Immature natural killer cell (primary cell): ENCODE measurements at regions not wholly inside any gene's neighbourhood (a gene's known extent, or its start where the extent isn't known, plus 50 kb on each side); places are given as distances from the start of the nearest gene placed in this dataset.

ENCODE experiments used
- DNase-seq, 3 donors: peaks; one replicate each; pipeline ENCODE4 v3.0.0; 2022; ENCODE audit warnings: mixed read lengths in 1 of 3
- H3K27ac Mint-ChIP-seq, 6 donors: one replicate each; pipeline ENCODE4 v1.8.0; 2020; ENCODE audit warnings: mixed read lengths in 6 of 6, mild to moderate bottlenecking in 5 of 6, inconsistent platforms in 4 of 6, moderate library complexity in 3 of 6
- H3K27me3 Mint-ChIP-seq, 3 donors: one replicate each; pipeline ENCODE4 v1.8.0; 2020 to 2021; ENCODE audit warnings: low read depth in 3 of 3, mild to moderate bottlenecking in 3 of 3, mixed read lengths in 3 of 3, moderate library complexity in 3 of 3, inconsistent platforms in 1 of 3
- H3K36me3 Mint-ChIP-seq, 3 donors: one replicate each; pipeline ENCODE4 v1.8.0; 2020; ENCODE audit warnings: mixed read lengths in 3 of 3, inconsistent platforms in 2 of 3, mild to moderate bottlenecking in 2 of 3
- H3K4me1 Mint-ChIP-seq, 2 donors: one replicate each; pipeline ENCODE4 v1.8.0; 2020; ENCODE audit warnings: inconsistent platforms in 2 of 2, mild to moderate bottlenecking in 2 of 2, mixed read lengths in 2 of 2, moderate library complexity in 1 of 2
- H3K4me3 Mint-ChIP-seq, 5 donors: one replicate each; pipeline ENCODE4 v1.8.0; 2020; ENCODE audit warnings: mild to moderate bottlenecking in 5 of 5, mixed read lengths in 5 of 5, inconsistent platforms in 3 of 5, moderate library complexity in 3 of 5
- H3K9me3 Mint-ChIP-seq, 6 donors: one replicate each; pipeline ENCODE4 v1.8.0; 2020; ENCODE audit warnings: mild to moderate bottlenecking in 6 of 6, mixed read lengths in 6 of 6, inconsistent platforms in 4 of 6, moderate library complexity in 3 of 6

- DNase-seq: no peak
- no peaks in the 10 kb centered on the region for H3K4me1 Mint-ChIP-seq
- H3K27ac Mint-ChIP-seq: no peak overlapping the region
- H3K9me3 Mint-ChIP-seq: peaks cover 4 to 27% (median 7%) of the 10 kb centered on the region in 6 donors
- no peaks in the 10 kb centered on the region for H3K36me3 Mint-ChIP-seq
- no peaks in the 10 kb centered on the region for H3K27me3 Mint-ChIP-seq
- no peak overlapping the region for H3K4me3 Mint-ChIP-seq
Measured at GRCh38 chr2:35339211-35339610, 1016.4 kb upstream of the CRIM1 start.

GRCh38 chr2:35337922-35338321 is 1017.7 kb upstream of the CRIM1 start:
- DNase-seq: no peak
- peaks cover 4 to 27% (median 8%) of the 10 kb centered on the region in 6 donors for H3K9me3 Mint-ChIP-seq
- no peak overlapping the region for H3K27ac Mint-ChIP-seq
- no peaks in the 10 kb centered on the region for H3K27me3 Mint-ChIP-seq
- no peaks in the 10 kb centered on the region for H3K36me3 Mint-ChIP-seq
- H3K4me1 Mint-ChIP-seq: no peaks in the 10 kb centered on the region
- H3K4me3 Mint-ChIP-seq: no peak overlapping the region

GRCh38 chr2:35314049-35314448 is 1041.5 kb upstream of the CRIM1 start:
- no peak overlapping the region for H3K4me3 Mint-ChIP-seq
- H3K4me1 Mint-ChIP-seq: no peaks in the 10 kb centered on the region
- H3K27ac Mint-ChIP-seq: no peak overlapping the region
- peaks cover 0 to 13% (median 3%) of the 10 kb centered on the region in 6 donors for H3K9me3 Mint-ChIP-seq
- no peaks in the 10 kb centered on the region for H3K27me3 Mint-ChIP-seq
- H3K36me3 Mint-ChIP-seq: no peaks in the 10 kb centered on the region
- DNase-seq: no peak

- Mint-ChIP-seq H3K4me1 (no peaks in the 10 kb centered on the region), H3K9me3 (peaks cover under 1 to 8% (median 3%) of the 10 kb centered on the region in 6 donors), H3K36me3 (no peaks in the 10 kb centered on the region), H3K27me3 (peaks cover 0 to 1% (median 0%) of the 10 kb centered on the region in 3 donors), H3K27ac (no peak overlapping the region), H3K4me3 (no peak overlapping the region)
- no peak for DNase-seq
Measured at GRCh38 chr2:35301369-35301768, 1054.2 kb upstream of the CRIM1 start.

- no peaks in the 10 kb centered on the region for H3K4me1 Mint-ChIP-seq
- peaks cover 3 to 17% (median 9%) of the 10 kb centered on the region in 6 donors for H3K9me3 Mint-ChIP-seq
- DNase-seq: no peak
- H3K4me3 Mint-ChIP-seq: no peak overlapping the region
- H3K27me3 Mint-ChIP-seq: no peaks in the 10 kb centered on the region
- no peaks in the 10 kb centered on the region for H3K36me3 Mint-ChIP-seq
- no peak overlapping the region for H3K27ac Mint-ChIP-seq
Measured at GRCh38 chr2:35298493-35298892, 1057.1 kb upstream of the CRIM1 start.

GRCh38 chr2:35297403-35297802 is 1058.2 kb upstream of the CRIM1 start:
- Mint-ChIP-seq H3K4me3 (no peak overlapping the region), H3K27me3 (no peaks in the 10 kb centered on the region), H3K36me3 (no peaks in the 10 kb centered on the region), H3K9me3 (peaks cover 3 to 20% (median 12%) of the 10 kb centered on the region in 6 donors), H3K27ac (no peak overlapping the region), H3K4me1 (no peaks in the 10 kb centered on the region)
- DNase-seq: no peak

- Mint-ChIP-seq H3K27me3 (no peaks in the 10 kb centered on the region), H3K36me3 (no peaks in the 10 kb centered on the region), H3K4me3 (no peak overlapping the region), H3K27ac (no peak overlapping the region), H3K4me1 (no peaks in the 10 kb centered on the region), H3K9me3 (peaks cover 9 to 28% (median 12%) of the 10 kb centered on the region in 6 donors)
- DNase-seq: no peak
Measured at GRCh38 chr2:35294636-35295263, 1060.8 kb upstream of the CRIM1 start.

GRCh38 chr2:35293261-35293660 is 1062.3 kb upstream of the CRIM1 start:
- DNase-seq: no peak
- peaks cover 9 to 31% (median 17%) of the 10 kb centered on the region in 6 donors for H3K9me3 Mint-ChIP-seq
- H3K4me1 Mint-ChIP-seq: no peaks in the 10 kb centered on the region
- no peak overlapping the region for H3K4me3 Mint-ChIP-seq
- no peaks in the 10 kb centered on the region for H3K27me3 Mint-ChIP-seq
- H3K27ac Mint-ChIP-seq: no peak overlapping the region
- H3K36me3 Mint-ChIP-seq: no peaks in the 10 kb centered on the region

GRCh38 chr2:35292199-35292598 is 1063.4 kb upstream of the CRIM1 start:
- H3K27ac Mint-ChIP-seq: no peak overlapping the region
- no peaks in the 10 kb centered on the region for H3K4me1 Mint-ChIP-seq
- H3K27me3 Mint-ChIP-seq: no peaks in the 10 kb centered on the region
- peaks cover 10 to 36% (median 22%) of the 10 kb centered on the region in 6 donors for H3K9me3 Mint-ChIP-seq
- no peak for DNase-seq
- no peaks in the 10 kb centered on the region for H3K36me3 Mint-ChIP-seq
- H3K4me3 Mint-ChIP-seq: no peak overlapping the region

- Mint-ChIP-seq H3K27me3 (peaks cover 0 to 1% (median 0%) of the 10 kb centered on the region in 3 donors), H3K9me3 (peaks cover 5 to 35% (median 18%) of the 10 kb centered on the region in 6 donors), H3K4me1 (no peaks in the 10 kb centered on the region), H3K27ac (no peak overlapping the region), H3K36me3 (no peaks in the 10 kb centered on the region), H3K4me3 (no peak overlapping the region)
- DNase-seq: no peak
Measured at GRCh38 chr2:35281702-35282101, 1073.9 kb upstream of the CRIM1 start.

- Mint-ChIP-seq H3K4me1 (no peaks in the 10 kb centered on the region), H3K36me3 (peaks cover 0 to 4% (median 3%) of the 10 kb centered on the region in 3 donors), H3K27me3 (peaks cover 0 to 2% (median 0%) of the 10 kb centered on the region in 3 donors), H3K27ac (no peak overlapping the region), H3K9me3 (peaks cover 12 to 47% (median 16%) of the 10 kb centered on the region in 6 donors), H3K4me3 (no peak overlapping the region)
- DNase-seq: no peak
Measured at GRCh38 chr2:35255826-35256225, 1099.8 kb upstream of the CRIM1 start.

GRCh38 chr2:35251156-35251555 is 1104.4 kb upstream of the CRIM1 start:
- no peaks in the 10 kb centered on the region for H3K27me3 Mint-ChIP-seq
- no peak overlapping the region for H3K27ac Mint-ChIP-seq
- H3K36me3 Mint-ChIP-seq: peaks cover 0 to 5% (median 0%) of the 10 kb centered on the region in 3 donors
- DNase-seq: no peak
- H3K4me1 Mint-ChIP-seq: no peaks in the 10 kb centered on the region
- H3K4me3 Mint-ChIP-seq: no peak overlapping the region
- H3K9me3 Mint-ChIP-seq: peaks cover 8 to 44% (median 19%) of the 10 kb centered on the region in 6 donors

GRCh38 chr2:35246702-35247101 is 1108.9 kb upstream of the CRIM1 start:
- no peak for DNase-seq
- H3K27me3 Mint-ChIP-seq: no peaks in the 10 kb centered on the region
- no peak overlapping the region for H3K27ac Mint-ChIP-seq
- H3K36me3 Mint-ChIP-seq: peaks cover 0 to 5% (median 0%) of the 10 kb centered on the region in 3 donors
- H3K4me1 Mint-ChIP-seq: no peaks in the 10 kb centered on the region
- peaks cover 5 to 32% (median 10%) of the 10 kb centered on the region in 6 donors for H3K9me3 Mint-ChIP-seq
- no peak overlapping the region for H3K4me3 Mint-ChIP-seq

- no peak overlapping the region for H3K4me3 Mint-ChIP-seq
- no peaks in the 10 kb centered on the region for H3K4me1 Mint-ChIP-seq
- no peaks in the 10 kb centered on the region for H3K36me3 Mint-ChIP-seq
- peaks cover 6 to 43% (median 22%) of the 10 kb centered on the region in 6 donors for H3K9me3 Mint-ChIP-seq
- no peak overlapping the region for H3K27ac Mint-ChIP-seq
- H3K27me3 Mint-ChIP-seq: no peaks in the 10 kb centered on the region
- no peak for DNase-seq
Measured at GRCh38 chr2:35228584-35228983, 1127.0 kb upstream of the CRIM1 start.

- Mint-ChIP-seq H3K36me3 (no peaks in the 10 kb centered on the region), H3K27me3 (no peaks in the 10 kb centered on the region), H3K4me3 (no peak overlapping the region), H3K9me3 (peaks cover 0 to 56% (median 12%) of the 10 kb centered on the region in 6 donors), H3K4me1 (no peaks in the 10 kb centered on the region), H3K27ac (no peak overlapping the region)
- no peak for DNase-seq
Measured at GRCh38 chr2:35220461-35220860, 1135.1 kb upstream of the CRIM1 start.
